Hematopoietic multipotent progenitor cell treated with erythropoietin and hydrocortisone succinate and interleukin-3 and kit ligand, for 15 days (in vitro differentiated cells): ENCODE measurements at regions not wholly inside any gene's neighbourhood (a gene's known extent, or its start where the extent isn't known, plus 50 kb on each side); places are given as distances from the start of the nearest gene placed in this dataset.
"Not testable (repeated sequence)": the region's sequence is repeated elsewhere in the genome, so short reads cannot be mapped to it uniquely, and the experiment has no call there.

Source experiments
- DNase-seq: peaks from one replicate; pipeline ENCODE4 v3.0.0-alpha.2; 2015; ENCODE audit warnings: low spot score

GRCh38 chr4:86527713-86528112 is 66.4 kb upstream of the PTPN13 start:
- not testable (repeated sequence) for DNase-seq

GRCh38 chr4:86529436-86529835 is 64.7 kb upstream of the PTPN13 start:
- no peak for DNase-seq

GRCh38 chr4:86530183-86530582 is 63.9 kb upstream of the PTPN13 start:
- DNase-seq, result no peak

- no peak for DNase-seq
Measured at GRCh38 chr4:86531440-86531839, 62.7 kb upstream of the PTPN13 start.

DNA sequence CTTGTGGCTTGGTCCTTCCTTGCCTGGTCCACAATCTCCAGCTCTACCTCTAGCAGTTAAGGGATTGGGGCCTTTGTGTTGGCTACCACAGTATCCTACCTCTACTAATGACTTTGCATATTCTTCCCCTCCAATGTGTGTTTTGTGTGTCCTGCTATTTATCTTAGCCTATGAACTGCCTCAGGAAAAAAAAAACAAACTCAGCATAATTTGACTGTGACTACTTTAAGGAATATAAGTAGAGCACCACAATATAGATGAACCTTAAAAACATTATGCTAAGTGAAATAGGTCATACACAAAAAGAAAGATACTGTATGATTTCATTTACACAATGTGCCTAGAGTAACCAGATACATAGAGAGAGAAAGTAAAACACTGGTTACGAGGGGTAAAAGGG is 61.3 kb upstream of the PTPN13 start:
- no peak for DNase-seq

DNA sequence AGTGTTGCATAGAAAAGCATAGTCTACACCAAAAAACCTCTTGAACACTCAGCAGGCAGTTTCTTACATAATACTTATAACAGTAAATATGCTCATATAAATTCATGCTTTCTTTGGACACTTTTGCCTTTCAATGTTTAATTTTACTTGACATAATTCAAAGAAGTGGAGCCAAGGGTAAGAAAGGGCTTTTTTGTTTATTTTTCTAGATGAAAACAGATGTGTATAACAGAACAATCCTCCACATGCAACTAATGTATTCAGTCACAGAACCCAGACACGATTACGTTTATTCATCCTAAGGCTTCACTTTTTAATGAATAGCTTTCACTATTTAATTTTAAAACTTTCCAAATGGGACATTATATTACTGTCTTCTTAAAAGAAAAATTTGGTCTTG is 58.0 kb upstream of the PTPN13 start:
- DNase-seq, result no peak

- no peak for DNase-seq
Measured at GRCh38 chr4:86542319-86543027, 51.6 kb upstream of the PTPN13 start.

DNA sequence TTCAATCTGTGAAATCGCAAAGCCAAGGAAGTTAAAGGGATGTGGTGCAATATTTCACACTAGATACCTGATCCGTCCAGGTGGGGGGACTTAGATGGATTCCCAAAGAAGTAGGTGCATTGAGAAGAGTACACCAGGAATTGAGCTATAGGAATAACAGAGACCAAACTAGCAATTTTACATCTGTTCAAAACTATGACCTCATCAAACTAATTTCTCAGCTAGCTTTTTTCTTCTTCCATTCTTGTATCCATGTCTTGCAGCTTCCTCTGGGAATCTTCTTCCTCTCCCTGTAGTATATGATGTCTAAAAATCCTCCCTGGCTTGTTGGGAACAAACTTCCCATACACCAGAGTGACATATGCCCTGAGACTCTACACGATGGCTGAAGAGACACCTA is 51.0 kb upstream of the PTPN13 start:
- no peak for DNase-seq

- DNase-seq, result no peak
Measured at GRCh38 chr4:86543560-86544309, 50.4 kb upstream of the PTPN13 start.

DNA sequence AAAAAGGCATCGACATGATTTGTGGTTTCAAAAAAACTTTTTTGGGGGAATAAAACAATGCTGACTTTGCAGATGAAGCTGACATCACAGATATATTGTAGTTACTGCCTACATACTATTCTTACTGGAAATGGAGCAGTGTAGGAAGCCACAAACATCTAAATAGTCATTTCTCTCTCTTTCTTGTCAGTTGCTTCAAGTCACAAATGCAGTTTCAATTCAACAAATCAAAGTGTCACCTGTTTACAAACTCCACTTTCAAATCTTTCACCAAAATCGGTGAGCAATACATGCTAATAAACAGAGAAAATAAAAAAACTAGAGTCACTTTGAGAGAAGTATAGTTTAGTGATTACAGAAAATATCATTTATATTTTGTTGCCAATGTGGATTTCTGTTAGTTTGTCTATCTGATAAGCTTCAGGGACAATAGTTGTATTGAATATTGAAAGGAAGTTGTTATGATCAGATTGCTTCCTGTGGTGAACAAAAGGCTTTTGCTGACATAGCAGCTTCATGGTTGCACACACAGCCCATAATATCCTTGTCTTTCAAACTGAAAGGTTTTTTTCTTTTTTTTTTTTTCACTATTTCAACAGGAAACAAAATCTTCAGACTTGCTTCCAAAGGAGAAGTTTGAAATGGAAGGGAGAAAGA is 49.7 kb upstream of the PTPN13 start:
- no peak for DNase-seq
